Astrocyte of the hippocampus (primary cell): ENCODE measurements at regions not wholly inside any gene's neighbourhood (a gene's known extent, or its start where the extent isn't known, plus 50 kb on each side); places are given as distances from the start of the nearest gene placed in this dataset.

Experiments used
- DNase-seq: peaks from one replicate; pipeline ENCODE4 v3.0.0; 2011; ENCODE audit warnings: low read depth, low spot score

- DNase-seq: no peak
These were observed 152.2 kb upstream of the AFDN start for GRCh38 chr6:167674486-167674885.

GRCh38 chr6:167676000-167676665, 150.6 kb upstream of the AFDN start:
- DNase-seq: no peak

- no peak for DNase-seq
These were observed 149.9 kb upstream of the AFDN start for GRCh38 chr6:167676666-167677421.

GRCh38 chr6:167677422-167677789, 149.3 kb upstream of the AFDN start:
- DNase-seq: no peak

GRCh38 chr6:167678102-167679101, 148.3 kb upstream of the AFDN start:
- peak; percentile 66 for DNase-seq

GRCh38 chr6:167679122-167679736, 147.5 kb upstream of the AFDN start:
- DNase-seq: peak; percentile 31

- DNase-seq: no peak
These were observed 146.7 kb upstream of the AFDN start for GRCh38 chr6:167679790-167680604.

GRCh38 chr6:167680605-167681149, 146.0 kb upstream of the AFDN start:
- DNase-seq: no peak

- no peak for DNase-seq
These were observed 144.6 kb upstream of the AFDN start for GRCh38 chr6:167682125-167682524.

- no peak for DNase-seq
These were observed 144.1 kb upstream of the AFDN start for GRCh38 chr6:167682546-167683027.

- DNase-seq: peak; percentile 89
These were observed 143.5 kb upstream of the AFDN start for GRCh38 chr6:167683028-167683862.

- no peak for DNase-seq
These were observed 142.2 kb upstream of the AFDN start for GRCh38 chr6:167684276-167685104.

- no peak for DNase-seq
These were observed 141.1 kb upstream of the AFDN start for GRCh38 chr6:167685654-167686053.

- DNase-seq: no peak
These were observed 140.4 kb upstream of the AFDN start for GRCh38 chr6:167686204-167686893.

- DNase-seq: no peak
These were observed 139.5 kb upstream of the AFDN start for GRCh38 chr6:167687116-167687725.

- DNase-seq: no peak
These were observed 138.6 kb upstream of the AFDN start for GRCh38 chr6:167688123-167688522.

- DNase-seq: no peak
These were observed 137.4 kb upstream of the AFDN start for GRCh38 chr6:167689278-167689677.
